DMS79 (cell line): ENCODE measurements at regions not wholly inside any gene's neighbourhood (a gene's known extent, or its start where the extent isn't known, plus 50 kb on each side); places are given as distances from the start of the nearest gene placed in this dataset.

Experiments
- DNase-seq: peaks from one replicate; lab custom pipeline; 2025; lab: John Stamatoyannopoulos, UW

DNA sequence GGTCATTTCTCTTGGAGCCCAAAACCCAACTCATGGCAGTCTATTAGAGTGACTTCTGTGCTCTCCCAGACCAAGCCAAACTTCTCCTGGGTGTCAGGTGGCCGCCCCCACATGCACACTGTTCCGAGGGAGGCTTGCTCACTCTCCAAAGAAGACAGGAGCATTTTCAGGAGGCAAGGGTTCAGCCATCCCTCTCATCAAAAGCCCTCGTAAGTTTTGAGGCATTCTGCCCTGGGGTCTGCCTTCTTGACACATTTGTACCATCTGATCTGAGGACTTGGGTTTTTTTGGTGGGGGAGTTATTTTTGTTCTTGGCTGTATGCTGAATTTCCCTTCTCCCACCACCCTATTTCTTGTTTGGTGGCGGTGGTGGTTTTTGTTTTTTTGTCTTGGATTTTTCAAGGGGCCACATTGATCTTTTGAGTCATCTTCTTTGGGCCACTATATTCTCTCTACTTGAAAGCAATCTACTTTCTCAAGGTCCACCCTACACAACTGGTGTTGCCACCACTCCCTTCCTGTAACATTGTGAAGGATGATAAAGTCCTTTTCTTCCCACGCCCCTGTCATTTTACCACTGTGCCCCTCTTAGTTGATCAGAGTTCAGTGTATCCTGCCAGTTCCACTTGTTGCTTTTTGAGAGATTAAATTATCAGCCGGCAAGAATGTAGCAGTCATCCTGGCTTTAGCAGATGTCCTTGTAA is 255.8 kb downstream of the CYP26B1 start:
- DNase-seq = no peak

DNA sequence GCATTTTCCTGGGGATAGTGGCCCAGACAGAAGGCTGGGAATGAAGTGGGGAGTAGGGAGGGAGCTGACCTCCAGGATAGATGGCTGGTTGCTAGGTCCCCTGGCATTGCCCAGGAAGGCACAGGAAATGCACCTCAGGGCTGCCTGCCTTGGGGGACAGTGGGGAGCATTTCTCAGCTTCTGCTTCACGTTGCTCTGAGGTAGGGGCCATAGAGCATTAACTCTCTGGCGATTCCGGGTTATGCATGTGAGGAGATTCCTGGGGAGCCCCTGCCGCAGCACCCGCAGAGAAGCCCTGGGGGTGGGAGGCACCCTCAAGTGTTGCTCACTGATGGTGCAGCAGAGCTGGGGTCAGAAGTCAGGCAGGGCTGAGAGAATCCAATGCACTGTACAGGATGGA is 256.5 kb downstream of the CYP26B1 start:
- no peak for DNase-seq

DNA sequence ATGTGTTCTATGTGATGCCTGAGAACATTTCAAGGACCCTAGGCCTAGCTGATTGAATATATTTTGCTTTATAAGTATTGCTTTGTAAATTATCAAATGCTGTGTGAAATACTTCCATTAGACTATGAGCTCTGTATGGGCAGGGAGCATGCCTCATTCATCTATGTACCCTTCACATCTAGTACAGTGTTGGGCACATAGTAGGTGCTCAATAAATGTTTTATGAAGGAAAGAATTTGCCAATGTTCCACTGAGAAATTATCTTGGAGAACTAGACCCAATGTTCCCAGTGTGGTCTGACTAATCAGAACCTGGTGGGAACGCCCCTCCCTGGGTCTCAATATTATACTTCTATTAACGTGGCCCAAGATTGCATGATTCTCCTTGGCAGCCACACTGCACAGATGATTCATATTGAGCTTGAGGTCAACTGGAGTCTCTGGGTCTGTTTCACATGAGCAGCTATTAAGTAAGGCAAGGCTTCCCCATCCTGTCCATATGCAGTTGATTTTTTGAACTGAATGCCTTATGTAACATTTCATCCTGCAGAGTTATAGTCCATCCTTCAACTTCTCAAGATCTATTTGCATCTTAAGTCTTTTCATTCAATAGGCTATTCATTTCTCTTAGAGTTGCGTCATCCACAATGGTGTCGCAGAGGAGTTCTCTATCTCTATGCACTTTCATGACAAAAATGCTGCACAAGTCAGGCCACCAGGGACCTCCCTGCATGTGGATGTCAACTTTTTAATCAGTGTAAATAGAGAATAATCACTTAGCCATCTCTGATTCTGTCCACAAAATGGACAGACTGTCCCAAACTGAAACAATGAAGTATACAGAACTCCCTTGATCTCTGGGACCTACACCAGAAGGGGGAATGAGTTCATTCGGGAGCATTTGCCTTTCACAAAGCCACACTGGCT is 257.6 kb downstream of the CYP26B1 start:
- no peak for DNase-seq

DNA sequence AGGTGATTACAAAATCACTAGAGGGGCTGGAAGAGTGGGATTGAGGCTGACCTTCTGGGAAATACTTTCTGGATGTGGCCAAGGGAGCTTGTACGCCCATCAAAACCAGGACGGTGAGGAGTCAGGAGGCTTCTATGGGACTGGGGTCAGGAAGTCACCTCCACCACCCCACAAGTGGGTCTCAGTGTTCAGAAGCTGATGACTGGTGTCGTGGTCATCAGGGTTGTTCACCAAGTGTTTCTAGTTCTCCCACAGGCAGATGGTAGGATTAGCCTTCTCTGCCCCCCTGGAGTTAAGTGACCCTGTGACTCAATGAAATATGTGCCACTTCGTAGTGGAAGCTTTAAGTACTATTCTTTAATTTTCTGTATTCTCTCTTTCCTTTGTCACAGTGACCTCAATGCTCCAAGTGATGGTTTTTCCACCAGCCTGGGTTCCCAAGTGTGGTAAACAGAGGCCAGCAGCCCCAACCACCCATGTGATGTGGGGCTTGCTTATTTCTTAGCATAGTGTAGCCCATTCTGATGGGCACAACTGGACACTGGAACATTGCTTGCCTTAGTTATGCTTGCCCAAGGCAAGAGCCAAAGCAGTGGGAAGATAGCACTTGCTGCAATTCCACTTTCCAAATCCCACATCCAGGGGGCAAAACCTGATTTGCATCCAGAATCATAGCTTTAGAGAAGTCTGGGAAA is 258.8 kb downstream of the CYP26B1 start:
- DNase-seq = no peak

DNA sequence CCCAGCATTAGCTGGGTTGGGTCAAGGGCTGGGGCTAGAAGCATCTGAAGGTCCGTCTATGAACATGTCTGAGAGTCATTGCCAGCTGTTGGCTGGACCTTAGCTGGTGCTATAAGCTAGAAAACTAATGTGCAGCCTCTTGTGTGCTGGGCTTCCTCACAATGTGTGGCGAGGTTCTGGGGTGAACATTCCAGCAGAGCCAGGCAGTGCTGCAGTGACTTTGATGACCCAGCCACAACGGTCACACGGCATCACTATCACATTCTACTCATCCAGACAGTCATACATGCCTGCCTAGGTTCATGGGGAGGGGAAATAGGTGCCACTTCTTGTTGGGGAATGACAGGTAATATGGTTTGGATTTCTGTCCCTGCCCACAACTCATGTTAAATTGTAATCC is 260.5 kb downstream of the CYP26B1 start:
- DNase-seq = no peak

GRCh38 chr2:71886241-71886640 is 261.4 kb downstream of the CYP26B1 start:
- no peak for DNase-seq

DNA sequence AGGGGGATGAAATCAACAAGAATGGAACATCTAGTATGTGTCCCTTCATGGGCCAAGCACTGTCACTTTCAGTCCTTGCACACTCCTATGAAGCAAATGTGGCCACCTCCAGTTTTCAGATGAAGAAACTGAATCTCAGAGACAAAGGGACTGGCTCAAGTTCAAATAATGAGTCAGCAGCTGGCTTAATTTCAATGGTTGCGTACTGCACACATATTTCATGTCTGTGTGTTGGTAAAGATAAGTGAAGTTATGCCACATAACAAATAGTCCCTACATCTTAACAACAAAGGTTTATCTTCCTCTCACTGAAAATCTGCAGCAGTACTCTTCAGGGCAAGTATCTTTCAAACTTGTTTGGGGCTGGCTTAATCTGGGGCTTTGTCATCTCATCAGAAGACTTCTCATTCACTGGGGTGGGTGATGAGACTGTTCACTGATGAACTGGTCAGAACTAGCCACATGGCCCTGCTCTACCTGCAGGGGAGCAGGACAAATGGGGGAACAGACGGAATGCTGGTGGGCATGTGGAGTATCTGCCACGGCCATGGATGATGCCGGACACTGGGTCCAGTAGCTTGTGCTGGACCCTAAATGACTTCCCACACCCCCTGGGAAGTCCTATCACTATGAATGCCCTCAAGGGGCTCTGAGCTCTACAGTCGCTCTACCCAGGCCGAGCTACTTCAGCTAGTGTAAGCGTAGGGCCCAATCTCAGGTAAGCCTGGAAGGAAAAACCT is 263.2 kb downstream of the CYP26B1 start:
- no peak for DNase-seq

DNA sequence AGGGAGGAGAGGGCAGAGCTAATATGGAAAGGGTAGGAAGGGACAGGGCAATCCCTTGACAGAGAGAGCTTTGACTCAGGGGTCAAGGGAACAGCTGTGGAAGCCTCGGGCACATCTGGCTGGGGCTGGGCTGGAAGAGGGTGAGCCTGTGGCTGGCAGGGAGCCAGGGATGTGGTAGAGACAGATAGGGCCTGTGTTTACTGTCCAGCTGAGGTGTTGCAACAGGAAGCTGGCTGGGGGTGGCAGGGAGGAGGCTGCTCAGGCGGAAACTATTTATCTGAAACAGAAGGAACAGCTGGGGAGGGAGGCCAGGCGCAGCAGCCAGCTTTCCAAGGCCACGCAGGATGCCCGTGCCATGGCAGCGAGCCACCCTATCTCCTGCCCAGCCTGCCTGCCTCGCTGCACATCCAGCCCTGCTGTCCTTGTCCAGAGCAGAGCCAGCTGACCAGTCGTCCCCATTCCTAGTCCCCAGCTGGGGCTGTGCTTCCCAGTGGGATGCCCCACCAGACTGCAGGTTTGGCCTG is 264.7 kb downstream of the CYP26B1 start:
- no peak for DNase-seq

GRCh38 chr2:71882236-71882946 is 265.3 kb downstream of the CYP26B1 start:
- no peak for DNase-seq

DNA sequence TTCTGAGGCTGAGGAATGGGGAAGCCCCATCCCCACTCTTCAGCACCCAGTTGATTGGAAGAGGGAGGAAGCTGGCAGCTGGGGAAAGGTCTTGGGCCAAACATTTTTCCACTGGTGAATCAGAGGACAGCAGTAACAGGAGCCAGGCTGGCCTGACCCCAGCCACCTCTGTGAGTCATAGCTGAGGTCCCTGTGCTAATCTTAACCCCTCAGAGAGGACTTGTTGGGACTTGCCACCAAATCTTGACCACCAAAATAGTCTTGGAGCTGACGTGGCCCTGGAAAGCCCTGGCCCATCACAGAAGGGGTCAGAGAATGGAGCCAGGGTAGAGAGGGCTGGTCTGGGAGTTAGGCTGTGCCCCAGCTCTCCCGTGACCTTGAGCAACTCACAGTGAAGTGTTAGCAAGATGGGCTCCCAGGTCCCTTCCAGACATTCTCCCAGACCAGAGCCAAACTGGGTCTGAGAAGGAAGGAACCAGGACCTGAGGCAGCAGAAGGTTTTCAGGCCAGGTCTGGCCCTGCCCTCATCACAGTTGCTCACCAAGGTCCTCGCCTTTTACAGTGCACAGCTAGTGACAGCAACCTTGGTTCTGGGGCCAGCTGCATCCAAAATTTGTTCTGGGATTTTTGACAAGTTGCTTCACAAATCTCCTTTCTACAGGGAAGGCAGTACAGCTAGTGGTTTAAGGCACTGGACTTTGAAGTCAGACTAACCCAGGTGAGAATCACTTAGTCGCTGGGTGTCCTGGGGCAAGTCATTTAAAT is 266.6 kb downstream of the CYP26B1 start:
- no peak for DNase-seq

DNA sequence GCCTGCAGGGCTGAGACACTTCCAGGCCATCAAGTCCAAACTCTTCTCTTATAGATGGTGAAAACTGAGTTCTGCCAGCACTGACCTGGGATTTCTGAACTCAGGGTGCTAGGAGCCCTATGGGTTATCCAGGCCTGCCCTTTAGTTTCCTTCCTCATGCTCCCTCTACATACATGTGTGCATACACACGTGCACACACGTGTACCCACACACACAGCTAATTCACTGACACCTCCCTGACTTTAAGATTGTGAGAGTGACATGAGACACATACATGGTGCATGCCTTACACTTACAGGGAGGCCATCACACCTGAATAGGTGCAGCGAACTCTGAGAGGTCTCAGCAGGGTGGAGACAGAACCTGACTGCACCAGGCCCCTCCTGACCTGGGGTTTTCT is 267.4 kb downstream of the CYP26B1 start:
- no peak for DNase-seq

DNA sequence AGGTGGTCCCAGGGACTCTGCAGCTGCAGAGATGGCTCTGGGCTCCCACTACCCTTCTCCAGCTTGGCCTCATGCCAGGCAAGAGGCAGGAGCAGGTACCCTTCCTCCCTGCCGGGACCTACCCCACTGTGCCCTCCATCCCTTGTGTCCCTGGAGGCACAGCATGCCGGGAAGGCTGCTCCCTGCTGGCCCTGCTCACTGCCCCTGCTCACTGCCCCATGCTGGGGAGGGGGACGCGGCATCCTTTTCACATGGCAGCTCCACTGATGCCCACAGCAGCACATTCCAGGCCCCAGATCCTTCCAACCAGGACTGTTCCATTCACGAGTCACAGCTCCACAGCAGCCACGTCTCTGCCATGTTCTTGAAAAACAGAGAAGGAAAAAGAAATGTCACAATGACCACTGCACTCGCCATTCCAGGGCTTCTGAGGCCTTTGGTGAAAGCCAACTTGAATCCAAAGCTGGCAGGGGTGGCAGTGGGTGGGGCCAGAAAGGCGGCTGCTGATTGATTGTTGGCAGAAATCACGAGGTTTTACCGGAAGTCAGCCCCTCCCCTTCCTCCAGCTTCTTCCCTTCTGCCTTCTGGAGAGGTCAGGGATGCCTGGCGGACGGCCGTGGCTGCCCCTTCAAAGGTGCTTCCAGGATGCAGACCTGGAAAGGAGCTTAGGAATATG is 268.0 kb downstream of the CYP26B1 start:
- DNase-seq = no peak

- no peak for DNase-seq
These were observed 268.8 kb downstream of the CYP26B1 start for GRCh38 chr2:71878626-71879508.

- no peak for DNase-seq
These were observed 270.0 kb downstream of the CYP26B1 start for GRCh38 chr2:71877636-71878035.

- no peak for DNase-seq
These were observed 270.9 kb downstream of the CYP26B1 start for GRCh38 chr2:71876542-71877451.

DNA sequence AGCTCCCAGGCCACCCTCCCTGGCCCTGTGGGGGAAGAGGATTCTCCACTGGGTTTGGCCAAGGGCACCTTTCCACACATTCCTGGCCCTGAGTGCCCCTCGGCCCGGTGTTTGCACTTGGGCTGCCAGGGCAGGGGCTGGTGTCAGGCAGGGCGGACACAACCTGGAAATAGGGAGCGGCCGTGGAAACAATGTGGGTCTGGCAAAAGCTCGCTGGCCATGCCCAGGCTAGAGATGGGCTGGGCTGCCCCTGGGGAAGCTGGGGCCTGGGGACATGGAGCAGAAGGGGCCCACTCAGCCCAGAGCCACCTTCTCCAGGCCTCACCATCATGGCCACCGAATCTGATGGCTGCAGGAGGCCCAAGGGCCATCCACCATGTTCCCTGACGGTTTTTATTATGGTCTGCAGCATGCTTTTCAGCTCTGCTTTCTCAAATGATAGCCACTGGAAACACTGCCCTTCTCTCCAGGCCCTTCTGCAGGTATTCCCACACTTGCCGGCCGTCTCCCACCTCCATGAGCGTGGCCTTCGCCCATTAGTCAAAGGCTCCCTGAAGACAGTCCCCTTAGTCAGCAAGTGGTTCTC is 275.1 kb downstream of the CYP26B1 start:
- no peak for DNase-seq

- no peak for DNase-seq
These were observed 282.2 kb downstream of the CYP26B1 start for GRCh38 chr2:71865391-71865965.
